Activated CD4-positive, alpha-beta T cell treated with anti-CD3 and anti-CD28 coated beads for 24 hours (primary cell): ENCODE measurements at regions not wholly inside any gene's neighbourhood (a gene's known extent, or its start where the extent isn't known, plus 50 kb on each side); places are given as distances from the start of the nearest gene placed in this dataset.
"Not testable (repeated sequence)": the region's sequence is repeated elsewhere in the genome, so short reads cannot be mapped to it uniquely, and the experiment has no call there.

Experiments
- DNase-seq, 2 donors: peaks; one replicate each; pipeline ENCODE4 v3.0.0-alpha.2; 2020; ENCODE audit warnings: low read depth in 2 of 2

DNA sequence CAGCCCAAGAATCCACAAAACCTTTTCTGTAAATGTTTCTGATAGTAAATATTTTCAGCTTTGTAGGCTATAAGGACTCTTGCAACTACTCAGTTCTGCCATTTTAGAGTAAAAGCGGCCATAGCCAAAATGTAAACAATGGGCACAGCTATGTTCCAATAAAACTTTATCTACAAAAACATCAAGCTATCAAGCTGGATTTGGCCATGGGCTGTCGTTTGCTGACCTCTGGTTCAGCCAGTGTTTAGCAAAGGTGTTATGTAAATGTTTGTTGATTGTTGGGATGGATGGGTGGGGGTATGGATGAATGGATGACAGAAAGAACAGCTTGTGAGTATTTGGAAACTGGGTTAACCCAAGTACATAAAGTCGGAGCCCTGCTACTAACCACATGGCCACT lies 111.1 kb upstream of the VRK1 start:
- no peak for DNase-seq

DNA sequence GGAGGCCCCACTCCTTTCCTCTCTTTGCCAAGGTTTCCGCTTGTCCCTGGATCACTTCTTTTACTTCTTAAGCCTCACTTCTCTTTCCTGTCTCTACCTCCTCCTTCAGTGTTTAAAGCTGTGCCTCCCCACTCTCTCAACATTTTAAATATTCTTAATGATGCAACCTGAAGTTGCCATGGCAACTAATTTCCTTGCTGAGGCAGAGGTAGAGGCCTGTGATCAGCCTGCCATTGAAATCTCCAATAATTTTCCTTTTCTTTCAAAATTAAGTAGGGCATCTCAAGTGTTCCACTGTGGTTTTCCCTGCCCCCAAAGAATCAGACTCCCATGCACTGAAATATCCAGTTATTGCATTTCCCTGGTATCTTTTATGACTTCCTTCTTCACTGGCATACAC lies 108.6 kb upstream of the VRK1 start:
- DNase-seq: no peak

DNA sequence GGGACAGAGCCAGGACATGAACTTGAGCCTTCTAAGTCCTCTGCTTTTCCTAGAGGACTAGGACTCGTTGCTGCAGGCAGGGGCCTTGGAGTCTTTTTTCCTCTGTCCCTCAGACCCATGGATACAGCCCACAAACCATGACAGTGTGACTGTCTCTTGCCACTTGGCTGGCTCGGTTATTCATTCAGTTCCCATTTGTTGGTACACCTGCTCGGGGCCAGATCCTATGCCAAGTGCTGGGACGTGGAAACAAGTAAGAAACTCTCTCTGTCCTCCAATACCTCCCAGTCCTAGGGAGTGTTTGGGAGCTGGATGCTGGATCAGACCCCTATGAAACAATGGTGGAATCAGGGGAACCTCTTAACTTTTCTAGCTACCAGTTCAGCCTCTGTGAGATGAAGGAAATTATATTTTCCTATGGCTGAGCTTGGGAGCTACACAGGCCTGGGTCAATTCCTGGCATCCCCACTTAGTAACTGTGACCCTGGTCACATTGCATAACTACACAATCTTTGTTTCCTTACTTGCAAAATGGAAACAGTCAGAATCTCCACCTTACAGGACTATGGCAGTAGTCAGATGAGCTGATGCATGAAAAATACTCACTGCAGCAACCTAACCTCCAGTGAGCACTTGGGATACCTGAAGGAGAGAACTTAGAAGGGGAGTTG lies 106.3 kb upstream of the VRK1 start:
- DNase-seq: no peak

DNA sequence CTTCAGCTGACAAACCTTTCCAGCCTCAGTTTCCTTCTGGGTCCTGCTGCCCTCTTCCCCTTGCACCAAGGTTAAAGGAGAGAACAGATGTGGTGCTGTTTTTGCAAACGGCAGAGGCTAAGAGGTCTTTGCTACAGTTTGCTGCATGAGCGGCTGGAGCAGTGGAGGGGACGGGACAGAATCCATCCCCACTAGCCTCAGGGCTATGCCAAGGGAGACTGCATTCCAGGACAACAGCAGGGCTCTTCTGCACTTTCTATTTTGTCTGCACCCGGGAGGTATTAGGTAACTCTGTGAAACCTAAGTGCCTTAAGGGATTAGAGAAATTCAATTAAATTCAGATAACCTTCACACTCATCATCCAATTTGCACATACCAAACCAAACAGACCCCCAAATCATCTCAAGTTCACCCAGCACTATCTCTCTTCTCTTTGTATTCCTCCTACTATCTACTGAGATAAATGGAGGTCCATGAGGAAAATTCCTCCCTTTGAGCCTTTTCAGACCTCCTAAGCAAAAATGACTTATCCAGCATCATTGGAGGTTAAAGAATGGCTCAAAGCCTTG lies 103.8 kb upstream of the VRK1 start:
- DNase-seq: no peak

DNA sequence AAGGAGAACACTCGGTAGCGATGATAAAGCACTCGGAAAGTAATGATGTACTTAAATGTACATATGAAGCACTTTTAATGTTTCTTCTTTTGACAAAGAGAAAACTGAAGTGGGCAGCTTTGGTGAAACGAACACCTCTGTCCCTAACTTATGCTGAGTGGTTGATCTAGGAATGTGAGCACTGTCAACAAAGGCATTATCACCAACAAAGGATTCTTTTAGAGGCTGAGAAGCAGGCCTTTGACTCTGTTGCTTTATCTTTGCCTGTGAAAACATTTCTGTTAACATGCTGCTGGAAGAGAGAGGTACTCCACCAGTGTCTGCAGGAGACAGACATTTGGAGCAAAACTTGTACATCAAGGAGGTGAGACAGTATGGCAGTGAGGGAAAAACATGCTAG lies 103.2 kb upstream of the VRK1 start:
- no peak for DNase-seq

DNA sequence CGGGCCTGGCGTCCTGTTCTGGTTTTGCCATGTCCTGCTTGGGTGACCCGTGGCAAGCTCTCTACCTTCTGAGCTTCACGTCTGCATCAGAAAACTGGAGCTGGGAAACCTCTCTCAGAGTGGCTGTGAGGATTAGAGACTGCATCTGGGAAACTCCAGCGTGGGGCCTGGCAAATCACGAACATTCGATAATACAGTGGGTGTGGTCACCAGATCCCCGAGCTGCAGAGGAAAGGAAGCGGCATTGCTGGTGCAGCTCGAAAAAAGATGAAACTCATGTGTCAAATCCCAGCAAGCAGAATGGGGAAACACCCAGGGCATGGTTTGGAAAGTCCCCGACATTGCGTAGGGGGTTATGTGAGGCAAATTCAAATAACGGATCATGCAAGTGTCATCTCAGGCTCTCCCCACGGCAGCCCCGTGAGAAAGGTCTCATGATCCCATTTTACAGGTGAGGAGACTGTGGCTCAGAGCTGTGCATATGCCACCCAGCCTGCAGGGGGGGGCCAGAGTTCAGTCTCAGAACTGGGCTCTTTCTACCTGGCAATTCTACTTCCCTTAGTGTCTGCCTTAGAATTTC lies 98.1 kb upstream of the VRK1 start:
- peak in 1 of 2 donors; percentile 2 for DNase-seq

DNA sequence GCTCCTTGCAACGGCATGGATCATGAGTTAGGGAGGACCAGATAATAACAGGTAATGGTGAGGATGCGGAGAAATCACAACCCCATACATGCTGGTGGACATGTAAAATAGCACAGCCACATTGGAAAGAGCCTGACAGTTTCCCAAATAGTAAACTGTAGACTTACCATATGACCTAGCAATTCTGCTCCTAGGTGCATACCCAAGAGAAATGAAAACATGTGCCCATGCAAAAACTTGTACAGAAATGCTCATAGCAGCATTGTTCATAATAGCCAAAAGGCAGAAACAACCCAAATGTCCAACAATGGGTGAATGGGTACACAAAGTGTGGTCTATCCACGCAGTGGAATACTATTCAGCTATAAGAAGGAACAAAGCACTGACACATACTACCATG lies 97.5 kb upstream of the VRK1 start:
- no peak for DNase-seq

DNA sequence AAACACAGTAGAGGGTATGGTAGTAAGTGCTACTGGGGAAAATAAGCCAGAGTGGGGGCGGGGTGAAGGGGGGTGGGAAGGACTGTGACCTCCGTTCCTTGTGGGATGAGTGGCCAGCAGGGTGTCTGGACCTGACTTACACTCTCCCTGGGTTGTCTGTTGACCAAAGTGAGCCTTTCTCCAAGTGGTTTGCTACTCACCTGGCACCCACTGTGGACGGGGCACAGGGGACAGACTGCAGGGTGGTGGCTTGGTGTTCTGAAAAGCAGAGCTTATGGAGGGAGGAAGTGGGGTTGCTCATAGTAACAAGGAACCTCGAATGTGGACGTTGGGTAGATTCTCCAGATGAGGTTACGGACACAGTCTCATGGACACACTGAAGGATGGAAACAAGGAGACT lies 94.4 kb upstream of the VRK1 start:
- no peak for DNase-seq

DNA sequence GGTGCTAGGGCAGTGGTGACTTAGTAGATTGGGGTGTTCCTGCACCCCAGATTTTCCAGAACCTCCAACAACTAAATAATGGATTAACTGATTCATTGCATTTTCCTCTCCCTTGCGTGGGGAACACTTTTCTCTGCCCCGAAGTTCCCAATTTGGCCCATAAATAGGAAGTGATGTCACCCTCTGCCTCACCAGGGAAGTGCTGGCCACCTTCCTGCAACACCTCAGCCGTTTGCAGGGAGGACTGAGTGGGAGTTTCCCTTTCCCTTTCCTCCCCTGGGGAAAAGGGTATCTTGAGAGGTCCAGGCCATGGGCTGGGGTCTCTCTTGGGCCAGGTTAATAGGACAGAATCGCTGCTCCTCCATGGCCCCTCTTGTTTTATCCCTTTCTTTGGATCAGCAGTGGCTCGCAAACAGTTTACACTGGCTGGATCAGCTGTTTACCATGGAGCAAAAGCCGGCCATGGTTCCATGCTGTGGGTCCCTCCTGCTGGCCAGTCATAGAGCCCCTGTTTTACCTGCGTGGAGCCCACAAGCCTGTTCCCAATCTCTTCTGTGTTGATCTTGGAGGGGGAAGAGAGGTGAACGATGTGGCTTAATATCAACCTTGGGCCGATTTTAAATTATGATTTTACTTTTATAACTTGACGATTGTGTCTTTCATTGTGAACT lies 91.6 kb upstream of the VRK1 start:
- DNase-seq: no peak

DNA sequence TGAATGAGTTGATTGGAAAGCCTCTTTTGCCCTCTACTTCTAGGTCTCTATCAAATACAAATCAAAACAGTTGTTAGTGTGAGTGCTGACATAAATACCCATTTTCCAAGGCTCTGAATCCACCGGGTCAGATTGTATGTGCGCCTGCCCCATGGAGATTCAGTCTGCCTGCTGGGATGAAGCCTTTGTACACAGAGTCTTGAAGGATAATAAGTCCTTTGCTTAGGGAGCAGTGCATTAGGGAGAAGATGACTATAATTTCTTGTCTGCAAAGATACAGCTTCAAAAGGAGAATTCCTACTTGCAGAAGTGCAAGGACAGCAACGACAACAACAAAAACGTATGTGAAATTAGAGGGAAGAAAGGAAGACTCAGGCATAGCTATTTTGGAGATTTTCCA lies 90.3 kb upstream of the VRK1 start:
- DNase-seq: no peak

DNA sequence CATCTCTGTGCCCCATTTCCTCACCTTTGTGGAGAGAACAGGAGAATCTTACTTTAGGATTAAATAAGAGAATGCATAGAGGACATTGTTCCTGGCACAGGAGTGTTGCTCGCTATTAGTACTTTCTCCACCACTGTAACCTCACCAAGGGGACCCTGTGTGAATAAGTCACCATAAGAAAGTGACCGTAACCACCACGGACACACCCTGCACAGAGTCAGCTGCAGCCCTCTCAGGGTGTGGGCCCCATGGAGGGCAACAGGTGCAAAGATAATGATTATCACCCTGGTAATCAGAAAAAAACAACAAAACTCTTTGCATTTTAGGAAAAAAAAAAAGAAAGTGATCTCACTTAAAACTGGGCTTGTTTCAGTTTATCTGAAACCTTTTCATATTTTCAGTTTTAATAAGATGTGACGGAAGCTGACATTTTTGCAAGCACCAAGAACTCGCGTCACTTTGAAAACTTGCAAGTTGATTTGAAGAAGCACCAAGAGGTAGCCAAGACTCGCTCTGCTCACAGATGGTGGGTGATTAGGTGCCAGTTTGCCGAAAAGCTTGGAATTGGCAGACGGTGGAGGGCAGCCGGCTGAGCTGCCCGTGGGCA lies 87.0 kb upstream of the VRK1 start:
- no peak for DNase-seq

DNA sequence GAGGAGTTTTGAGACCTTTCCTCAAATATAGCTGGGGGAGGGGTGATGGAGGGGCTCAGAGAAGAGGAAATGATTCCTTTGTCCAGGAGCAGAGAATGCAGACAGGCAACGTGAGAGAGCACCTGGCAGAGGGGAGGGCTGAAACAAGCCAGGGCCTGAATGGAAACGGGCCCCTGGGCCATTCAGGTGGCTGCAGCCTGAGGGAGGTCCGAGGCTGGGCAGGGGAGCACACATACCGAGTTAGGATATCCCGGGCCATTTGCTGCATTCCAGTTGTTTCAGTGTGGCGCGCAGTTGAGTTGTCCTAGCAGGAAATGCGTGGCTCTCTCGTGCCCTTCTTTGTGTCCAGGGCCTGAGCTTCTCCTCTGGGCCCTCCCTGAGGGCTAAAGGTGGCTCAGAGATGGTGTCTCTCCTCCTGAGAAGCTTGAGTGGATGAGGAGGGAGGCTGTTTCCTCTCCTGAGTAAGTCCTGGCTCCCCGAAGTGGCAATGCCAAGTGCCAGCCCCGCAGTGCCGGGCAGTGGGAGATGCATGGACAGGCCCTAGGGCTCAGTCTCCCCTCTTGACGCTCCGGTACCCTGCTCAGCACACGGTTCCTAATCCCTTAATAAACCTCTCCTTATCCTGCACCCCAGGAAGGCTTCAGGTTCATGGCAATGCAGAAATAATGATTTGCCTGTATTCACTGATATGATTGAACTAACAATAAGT lies 85.5 kb upstream of the VRK1 start:
- DNase-seq: no peak

DNA sequence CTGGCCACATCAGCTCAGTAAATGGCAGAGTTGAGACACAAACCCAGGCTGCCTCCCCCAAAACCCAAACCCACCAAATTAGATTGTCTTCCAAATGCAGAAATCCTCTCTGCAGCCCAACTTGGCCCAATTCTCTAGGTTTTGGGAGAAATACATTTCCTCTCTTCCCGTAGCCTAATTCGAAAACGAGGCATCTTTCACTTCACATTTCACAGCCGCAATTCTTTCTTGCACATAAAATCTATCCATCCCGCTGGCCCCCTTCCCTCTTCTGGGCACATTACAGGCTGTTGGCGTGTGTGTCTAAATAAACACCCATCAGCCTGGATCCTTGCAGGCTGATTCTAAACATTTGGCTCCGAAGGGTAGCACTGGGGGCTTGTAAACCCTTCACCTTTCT lies 83.8 kb upstream of the VRK1 start:
- DNase-seq: no peak

DNA sequence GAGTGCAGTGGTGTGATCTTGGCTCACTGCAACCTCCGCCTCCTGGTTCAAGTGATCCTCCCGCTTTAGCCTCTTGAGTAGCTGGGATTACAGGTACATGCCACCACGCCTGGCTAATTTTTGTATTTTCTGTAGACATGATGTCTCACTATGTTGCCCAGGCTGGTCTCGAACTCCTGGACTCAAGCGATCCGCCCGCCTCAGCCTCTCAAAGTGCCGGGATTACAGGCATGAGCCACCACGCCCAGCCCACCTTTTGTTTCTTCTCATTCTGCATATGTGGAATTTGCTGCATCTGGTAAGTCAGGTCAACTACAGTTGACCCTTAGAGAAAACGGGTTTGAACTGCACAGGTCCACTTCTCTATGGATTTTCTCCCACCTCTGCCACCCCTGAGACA lies 82.6 kb upstream of the VRK1 start:
- DNase-seq: not testable (repeated sequence)

DNA sequence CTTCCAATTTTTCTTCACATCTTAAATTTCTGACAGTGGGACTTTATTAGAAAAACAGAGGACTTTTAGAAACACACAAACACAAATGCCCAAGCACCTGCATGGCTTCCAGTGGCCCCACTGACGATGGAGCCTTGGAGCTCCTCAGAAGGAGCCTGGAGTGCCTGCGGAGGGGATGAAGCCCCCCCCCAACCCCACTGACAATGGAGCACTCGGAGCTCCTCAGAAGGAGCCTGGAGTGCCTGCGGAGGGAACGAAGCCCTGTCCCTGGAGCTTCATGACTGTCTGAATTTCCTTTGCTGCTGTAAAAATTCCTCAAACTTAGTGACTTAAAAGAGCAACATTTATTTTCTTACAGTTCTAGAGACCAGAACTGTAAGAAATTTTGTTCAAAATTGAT lies 80.1 kb upstream of the VRK1 start:
- DNase-seq: no peak

DNA sequence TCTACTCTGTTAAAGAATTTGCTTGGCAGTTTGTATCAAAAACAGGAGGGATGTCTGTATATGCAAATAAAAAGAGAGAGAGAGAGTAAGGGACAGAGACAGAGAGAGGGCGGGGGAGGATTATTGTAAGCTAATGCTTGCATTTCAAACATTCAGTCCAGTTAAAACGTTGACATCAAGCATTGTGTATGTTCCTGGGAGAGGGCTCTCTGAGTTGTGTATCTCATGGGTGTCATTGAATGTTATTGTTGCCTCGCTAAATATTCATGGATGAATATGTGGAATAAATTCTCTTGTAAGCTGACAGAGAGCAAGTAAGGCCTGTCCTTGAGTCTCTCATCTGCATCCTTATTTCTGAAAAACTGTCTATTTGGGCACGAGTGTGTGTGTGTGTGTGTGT lies 78.8 kb upstream of the VRK1 start:
- no peak for DNase-seq

DNA sequence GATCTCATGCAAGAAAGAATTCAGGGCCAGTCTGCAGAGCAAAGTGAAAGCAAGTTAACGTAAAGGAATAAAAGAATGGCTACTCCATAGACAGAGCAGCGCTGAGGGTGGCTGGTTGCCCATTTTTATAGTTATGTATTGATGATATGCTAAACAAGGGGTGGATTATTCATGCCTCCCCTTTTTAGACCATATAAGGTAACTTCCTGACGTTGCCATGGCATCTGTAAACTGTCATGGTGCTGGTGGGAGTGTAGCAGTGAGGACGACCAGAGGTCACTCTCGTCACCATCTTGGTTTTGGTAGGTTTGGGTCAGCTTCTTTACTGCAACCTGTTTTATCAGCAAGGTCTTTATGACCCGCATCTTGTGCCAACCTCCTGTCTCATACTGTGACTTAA lies 76.5 kb upstream of the VRK1 start:
- DNase-seq: not testable (repeated sequence)

DNA sequence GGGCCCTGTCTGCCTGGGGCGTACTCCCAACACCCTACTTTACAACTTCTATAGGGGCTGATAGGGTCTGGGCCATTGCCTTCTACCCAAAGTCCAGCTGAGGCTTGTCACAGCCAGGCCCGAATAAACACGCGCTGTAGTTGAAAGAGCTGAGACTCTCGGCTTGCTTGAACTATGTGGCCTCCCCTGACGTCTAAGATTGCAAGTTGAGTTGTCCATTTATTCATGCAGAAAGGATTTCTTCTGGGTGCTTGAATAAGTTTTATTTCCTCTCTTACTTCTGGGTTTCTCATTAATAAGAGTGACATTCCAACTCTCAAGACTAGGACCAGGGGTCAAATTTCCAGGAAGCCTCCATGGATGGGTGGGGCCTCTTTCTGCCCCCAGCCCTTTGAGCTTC lies 74.4 kb upstream of the VRK1 start:
- DNase-seq: no peak

DNA sequence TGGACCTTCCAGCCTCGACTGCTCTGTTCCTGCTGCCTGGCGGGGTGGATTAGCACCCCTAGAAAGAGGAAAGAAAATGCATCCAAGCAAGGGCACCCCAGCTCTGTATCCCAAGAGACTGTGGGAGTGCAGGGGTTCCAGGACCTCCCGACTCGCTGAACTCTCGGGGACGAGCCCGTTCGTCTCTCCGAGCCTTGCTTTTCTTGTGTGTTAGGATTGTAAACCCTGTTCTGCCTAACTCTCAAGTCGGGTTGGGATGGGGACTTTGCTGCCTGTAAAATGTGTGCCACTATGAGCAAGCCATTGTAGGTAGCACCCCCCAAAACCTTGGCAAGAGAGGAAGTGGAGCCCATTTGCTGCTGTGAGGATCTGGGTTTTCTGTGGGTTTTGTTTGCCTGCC lies 73.2 kb upstream of the VRK1 start:
- DNase-seq: no peak

DNA sequence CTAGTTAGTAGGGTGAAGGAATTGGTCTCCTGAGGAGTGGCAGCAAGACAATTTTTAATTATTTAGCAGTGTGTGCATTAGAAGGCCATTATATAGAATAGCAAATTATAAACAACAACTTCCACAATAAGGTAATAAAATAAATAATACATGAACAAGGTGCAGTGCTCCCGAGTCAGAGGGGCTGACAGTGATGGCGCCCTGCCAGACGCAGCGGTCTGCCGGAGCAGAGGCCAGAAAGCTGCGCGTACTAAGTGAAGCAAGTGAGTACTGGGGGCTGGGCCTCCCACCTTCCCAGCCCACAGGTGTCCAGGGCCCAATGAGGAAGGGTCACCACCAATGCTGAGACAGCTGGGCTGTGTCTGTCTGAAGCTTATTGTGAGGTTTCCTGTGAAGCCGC lies 72.0 kb upstream of the VRK1 start:
- DNase-seq: no peak

DNA sequence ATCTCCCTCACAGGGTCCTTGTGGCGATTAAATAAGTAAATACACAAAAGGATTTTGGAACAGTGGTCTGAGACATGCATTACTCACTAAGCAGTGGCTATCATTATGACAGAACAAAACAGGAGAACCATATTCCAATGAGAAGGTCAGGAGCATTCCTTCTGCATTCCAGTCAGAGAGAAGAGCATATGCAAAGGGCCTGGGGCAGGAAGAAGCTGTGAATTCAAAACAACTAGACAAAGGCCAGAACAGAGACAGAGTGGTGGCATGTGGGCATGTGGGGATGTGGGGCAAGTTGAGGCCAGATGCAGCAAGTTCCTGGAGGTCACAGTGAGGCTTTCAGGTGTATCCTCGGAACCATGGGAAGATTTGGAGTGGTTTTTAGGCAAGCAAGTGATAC lies 70.1 kb upstream of the VRK1 start:
- DNase-seq: no peak

DNA sequence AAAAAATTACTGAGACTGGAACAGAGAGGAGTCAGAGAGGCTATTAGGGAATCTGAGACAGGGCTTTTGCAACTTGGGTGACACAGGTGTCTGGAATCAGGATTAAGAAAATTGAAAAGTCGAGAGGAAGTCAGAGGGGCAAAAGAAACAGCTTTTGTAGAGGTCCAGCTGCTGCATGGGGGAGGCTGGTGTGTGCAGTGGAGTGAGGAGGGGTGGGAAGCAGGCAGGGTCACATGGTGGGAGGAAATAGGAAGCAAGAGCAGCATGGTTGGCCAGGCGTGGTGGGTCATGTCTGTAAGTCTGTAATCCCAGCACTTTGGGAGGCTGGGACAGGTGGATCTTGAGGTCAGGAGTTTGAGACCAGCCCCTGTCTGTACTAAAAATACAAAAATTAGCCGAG lies 69.7 kb upstream of the VRK1 start:
- DNase-seq: no peak
